ENCODE measurements at regions not wholly inside any gene's neighbourhood (a gene's known extent, or its start where the extent isn't known, plus 50 kb on each side); places are given as distances from the start of the nearest gene placed in this dataset.

GRCh38 chr2:183214680-183215079 lies 90.4 kb downstream of the NUP35 start:
- Histone ChIP-seq H3K27me3 (ENCODE audit: control insufficient read depth, insufficient read depth, low read length) (no peaks in the 10 kb centered on the region), H3K36me3 (replicated peaks; ENCODE audit: control insufficient read depth, insufficient read depth, low read length) (no peaks in the 10 kb centered on the region), H3K4me3 (ENCODE audit: insufficient read depth, low read depth, low read length) (no peak overlapping the region)
- no peak for DNase-seq

- no peak for DNase-seq
- H3K27me3 ChIP-seq (ENCODE audit: control insufficient read depth, insufficient read depth, low read length): no peaks in the 10 kb centered on the region
- H3K4me3 ChIP-seq (ENCODE audit: insufficient read depth, low read depth, low read length): no peak overlapping the region
- no peaks in the 10 kb centered on the region for H3K36me3 ChIP-seq (replicated peaks; ENCODE audit: control insufficient read depth, insufficient read depth, low read length)
Measured at GRCh38 chr2:183215917-183216316, 91.7 kb downstream of the NUP35 start.

- Histone ChIP-seq H3K4me3 (ENCODE audit: insufficient read depth, low read depth, low read length) (no peak overlapping the region), H3K36me3 (replicated peaks; ENCODE audit: control insufficient read depth, insufficient read depth, low read length) (no peaks in the 10 kb centered on the region), H3K27me3 (ENCODE audit: control insufficient read depth, insufficient read depth, low read length) (no peaks in the 10 kb centered on the region)
- no peak for DNase-seq
Measured at GRCh38 chr2:183219888-183220287, 95.6 kb downstream of the NUP35 start.

DNA sequence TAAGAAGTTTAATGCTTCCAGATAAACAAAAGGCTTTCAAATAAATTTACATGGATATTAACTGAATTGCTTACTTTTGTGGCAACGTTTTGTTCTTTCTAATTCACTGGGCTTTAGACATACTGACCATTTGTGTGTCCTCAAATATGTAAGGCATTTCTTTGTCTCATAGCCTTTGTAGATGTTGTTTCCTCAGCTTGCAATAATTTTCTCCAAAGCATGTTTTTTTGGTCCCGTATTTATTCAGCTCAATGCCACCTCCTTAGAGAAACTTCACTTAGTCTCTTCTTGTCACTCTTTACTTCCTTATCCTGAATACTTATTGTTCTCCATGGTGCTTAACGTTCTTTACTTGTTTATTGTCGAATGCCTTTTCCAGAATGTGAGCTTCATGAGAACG lies 98.5 kb downstream of the NUP35 start:
- no peak for DNase-seq
- Histone ChIP-seq H3K4me3 (ENCODE audit: insufficient read depth, low read depth, low read length) (no peak overlapping the region), H3K36me3 (replicated peaks; ENCODE audit: control insufficient read depth, insufficient read depth, low read length) (no peaks in the 10 kb centered on the region), H3K27me3 (ENCODE audit: control insufficient read depth, insufficient read depth, low read length) (no peaks in the 10 kb centered on the region)

DNA sequence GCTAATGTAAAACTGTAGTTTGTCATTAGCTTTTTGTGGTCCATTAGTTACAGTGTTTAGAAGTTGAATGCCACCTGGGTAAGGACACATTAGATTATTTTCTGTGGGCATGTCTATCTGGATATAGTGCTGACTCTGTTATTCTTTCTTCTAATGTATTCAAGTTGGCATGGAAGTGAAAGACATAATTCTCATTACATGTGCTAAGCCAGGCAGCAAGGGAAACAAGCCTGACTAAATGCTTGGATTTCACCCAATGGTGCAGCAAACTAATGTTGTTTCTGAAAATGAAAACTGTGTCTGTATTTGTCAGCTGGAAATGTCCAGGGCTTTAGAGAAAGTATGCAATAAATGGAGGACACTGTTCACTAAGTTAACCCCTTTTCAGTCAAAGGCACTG lies 100.7 kb downstream of the NUP35 start:
- DNase-seq: no peak
- Histone ChIP-seq H3K36me3 (replicated peaks; ENCODE audit: control insufficient read depth, insufficient read depth, low read length) (no peaks in the 10 kb centered on the region), H3K4me3 (ENCODE audit: insufficient read depth, low read depth, low read length) (no peak overlapping the region), H3K27me3 (ENCODE audit: control insufficient read depth, insufficient read depth, low read length) (no peaks in the 10 kb centered on the region)

GRCh38 chr2:183227176-183227575 lies 102.9 kb downstream of the NUP35 start:
- H3K27me3 ChIP-seq (ENCODE audit: control insufficient read depth, insufficient read depth, low read length): no peaks in the 10 kb centered on the region
- no peak for DNase-seq
- H3K36me3 ChIP-seq (replicated peaks; ENCODE audit: control insufficient read depth, insufficient read depth, low read length): no peaks in the 10 kb centered on the region
- H3K4me3 ChIP-seq (ENCODE audit: insufficient read depth, low read depth, low read length): no peak overlapping the region

DNA sequence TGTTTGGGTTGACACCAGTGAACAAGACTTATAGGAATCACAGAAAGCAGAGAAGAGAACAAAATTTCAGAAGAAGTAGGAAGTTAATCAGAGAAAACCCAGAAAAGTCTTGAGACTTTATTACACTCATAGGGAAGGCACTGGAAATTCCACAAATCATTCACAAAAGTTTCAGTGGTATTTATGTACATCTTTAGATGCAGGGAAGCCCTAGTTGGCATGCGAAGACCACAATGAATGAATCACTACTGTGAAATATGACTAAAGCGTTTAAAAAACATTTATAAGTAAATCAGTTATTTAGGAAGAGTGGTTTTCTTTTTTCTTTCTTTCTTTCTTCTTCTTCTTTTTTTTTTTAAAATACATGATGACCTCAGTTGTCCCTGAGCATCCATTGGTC lies 105.1 kb downstream of the NUP35 start:
- Histone ChIP-seq H3K27me3 (ENCODE audit: control insufficient read depth, insufficient read depth, low read length) (no peaks in the 10 kb centered on the region), H3K4me3 (ENCODE audit: insufficient read depth, low read depth, low read length) (no peak overlapping the region), H3K36me3 (replicated peaks; ENCODE audit: control insufficient read depth, insufficient read depth, low read length) (no peaks in the 10 kb centered on the region)
- DNase-seq: no peak

- no peak for DNase-seq
- H3K27me3 ChIP-seq (ENCODE audit: control insufficient read depth, insufficient read depth, low read length): no peaks in the 10 kb centered on the region
- no peak overlapping the region for H3K4me3 ChIP-seq (ENCODE audit: insufficient read depth, low read depth, low read length)
Measured at GRCh38 chr2:183232161-183232865, 108.1 kb downstream of the NUP35 start.

DNA sequence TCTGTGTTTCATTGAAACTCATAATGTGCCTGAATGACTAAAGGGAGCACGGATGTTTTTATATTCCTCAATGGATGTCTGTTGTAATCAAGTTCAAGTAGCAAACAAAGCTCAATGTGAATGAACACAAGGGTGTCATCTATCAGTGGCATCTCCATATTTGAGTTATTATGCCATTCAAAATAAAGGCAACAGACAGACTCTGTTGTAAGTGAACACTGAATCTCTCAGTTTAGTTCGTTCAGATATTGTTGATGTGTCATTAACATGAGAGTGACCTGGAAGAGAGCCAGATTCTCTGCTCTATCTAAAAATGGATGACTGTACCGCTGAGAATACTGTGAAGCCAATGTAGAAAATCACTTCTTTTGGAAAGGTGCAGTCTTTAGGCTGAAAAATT lies 118.7 kb downstream of the NUP35 start:
- Histone ChIP-seq H3K4me3 (ENCODE audit: insufficient read depth, low read depth, low read length) (no peak overlapping the region), H3K36me3 (replicated peaks; ENCODE audit: control insufficient read depth, insufficient read depth, low read length) (no peaks in the 10 kb centered on the region), H3K27me3 (ENCODE audit: control insufficient read depth, insufficient read depth, low read length) (no peaks in the 10 kb centered on the region)
- no peak for DNase-seq

More at GRCh38 chr2:183232161-183232865, 108.1 kb downstream of the NUP35 start:
- no peaks in the 10 kb centered on the region for H3K36me3 ChIP-seq (replicated peaks; ENCODE audit: control insufficient read depth, insufficient read depth, low read length)

- no peak for DNase-seq
- Histone ChIP-seq H3K4me3 (ENCODE audit: insufficient read depth, low read depth, low read length) (no peak overlapping the region), H3K36me3 (replicated peaks; ENCODE audit: control insufficient read depth, insufficient read depth, low read length) (no peaks in the 10 kb centered on the region), H3K27me3 (ENCODE audit: control insufficient read depth, insufficient read depth, low read length) (no peaks in the 10 kb centered on the region)
Measured at GRCh38 chr2:183243758-183244157, 119.5 kb downstream of the NUP35 start.

DNA sequence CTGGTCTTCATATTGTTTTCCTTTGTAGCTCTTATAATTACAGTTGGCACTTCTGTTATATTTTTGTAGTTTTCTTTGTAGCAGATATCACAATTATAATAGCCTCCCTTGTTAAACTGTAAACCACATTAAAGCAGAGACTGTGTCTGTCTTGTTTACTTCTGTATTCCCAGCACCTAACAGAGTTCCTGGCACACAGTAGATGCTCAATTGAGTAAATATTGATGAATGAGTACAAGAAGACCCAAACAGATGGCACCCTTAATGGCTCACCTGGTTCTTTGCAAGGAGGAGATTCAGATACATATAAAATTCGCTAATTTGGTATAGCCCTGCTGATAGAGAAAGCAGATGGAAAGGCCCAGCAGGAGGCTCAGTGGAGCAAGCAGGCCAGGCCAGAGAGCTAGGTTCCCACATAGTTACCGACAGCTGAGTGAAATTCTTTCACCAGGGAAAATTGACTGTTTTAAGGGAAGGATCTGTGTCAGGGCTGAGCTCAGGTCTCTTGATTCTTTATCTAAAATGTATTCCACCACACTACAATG lies 120.1 kb downstream of the NUP35 start:
- DNase-seq: peak; percentile 27
- H3K36me3 ChIP-seq (replicated peaks; ENCODE audit: control insufficient read depth, insufficient read depth, low read length): no peaks in the 10 kb centered on the region
- no peak overlapping the region for H3K4me3 ChIP-seq (ENCODE audit: insufficient read depth, low read depth, low read length)
- no peaks in the 10 kb centered on the region for H3K27me3 ChIP-seq (ENCODE audit: control insufficient read depth, insufficient read depth, low read length)

DNA sequence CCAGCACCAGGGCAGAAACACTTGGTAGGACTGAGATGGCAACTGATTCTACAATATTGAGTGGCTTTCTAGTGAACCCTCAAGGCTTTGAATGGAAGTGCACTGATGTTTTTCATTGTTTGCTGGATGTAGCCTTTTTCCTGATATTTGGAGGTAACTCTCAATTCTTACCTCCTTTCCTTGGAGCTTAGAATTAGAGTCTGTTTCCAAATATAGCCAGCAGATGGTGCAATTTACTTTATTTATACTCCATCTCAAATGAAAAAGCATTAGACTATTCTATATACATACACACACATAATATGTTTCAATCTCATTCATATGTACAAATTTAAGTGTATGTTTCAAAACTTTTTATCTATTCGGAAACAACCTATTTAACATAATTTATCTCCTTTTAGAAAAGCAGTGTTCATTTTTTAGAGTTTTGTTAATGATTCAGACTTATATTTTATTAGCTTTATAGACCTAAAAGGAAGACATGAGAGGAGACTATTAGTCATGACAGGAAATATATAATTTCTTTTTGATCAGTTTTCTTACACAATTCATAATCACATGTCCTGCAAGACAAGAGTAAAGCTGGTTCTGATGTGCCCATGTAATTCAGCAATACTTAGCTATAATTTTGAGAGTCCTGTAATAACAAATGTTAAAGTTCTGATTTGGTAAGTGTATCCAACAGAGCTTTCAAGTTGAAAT lies 124.8 kb downstream of the NUP35 start:
- DNase-seq: peak; percentile 19
- no peak overlapping the region for H3K4me3 ChIP-seq (ENCODE audit: insufficient read depth, low read depth, low read length)
- H3K27me3 ChIP-seq (ENCODE audit: control insufficient read depth, insufficient read depth, low read length): no peaks in the 10 kb centered on the region
- no peaks in the 10 kb centered on the region for H3K36me3 ChIP-seq (replicated peaks; ENCODE audit: control insufficient read depth, insufficient read depth, low read length)

GRCh38 chr2:183250061-183250460 lies 125.8 kb downstream of the NUP35 start:
- no peak for DNase-seq
- Histone ChIP-seq H3K27me3 (ENCODE audit: control insufficient read depth, insufficient read depth, low read length) (no peaks in the 10 kb centered on the region), H3K4me3 (ENCODE audit: insufficient read depth, low read depth, low read length) (no peak overlapping the region), H3K36me3 (replicated peaks; ENCODE audit: control insufficient read depth, insufficient read depth, low read length) (no peaks in the 10 kb centered on the region)

GRCh38 chr2:183250472-183250871 lies 126.2 kb downstream of the NUP35 start:
- H3K4me3 ChIP-seq (ENCODE audit: insufficient read depth, low read depth, low read length): no peak overlapping the region
- no peaks in the 10 kb centered on the region for H3K36me3 ChIP-seq (replicated peaks; ENCODE audit: control insufficient read depth, insufficient read depth, low read length)
- no peak for DNase-seq
- H3K27me3 ChIP-seq (ENCODE audit: control insufficient read depth, insufficient read depth, low read length): no peaks in the 10 kb centered on the region

DNA sequence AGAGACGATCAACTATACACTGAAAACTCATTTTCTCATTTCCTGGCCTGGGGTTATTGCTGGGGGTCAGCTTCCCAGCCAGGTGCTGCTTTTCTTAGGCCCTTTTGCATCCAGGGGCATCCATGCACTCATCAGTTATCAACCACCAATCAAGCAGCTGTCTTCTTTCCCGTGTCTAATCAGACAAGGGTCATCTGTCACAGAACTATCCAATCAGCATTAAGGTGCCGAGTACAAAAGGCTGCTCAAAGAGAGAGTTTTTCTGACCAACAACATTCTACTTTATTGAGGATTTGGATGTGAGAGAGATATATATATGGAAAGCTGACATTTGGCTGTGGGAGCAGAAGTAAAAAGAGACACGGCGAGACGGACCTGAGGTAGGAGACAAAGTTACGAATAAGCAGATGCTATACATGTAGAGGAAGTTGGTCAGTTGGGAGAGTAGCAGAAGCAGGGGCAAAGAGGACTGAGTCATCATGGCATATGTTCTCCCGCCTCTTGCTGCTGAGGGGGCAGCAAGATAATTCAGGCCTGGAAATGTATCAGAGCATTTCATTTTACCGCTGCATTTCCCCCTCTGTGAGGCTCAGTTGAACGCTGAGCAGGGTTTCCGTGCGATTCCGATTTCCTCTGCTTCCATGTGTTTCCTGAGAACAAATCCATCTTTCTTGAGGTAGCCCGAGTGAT lies 129.3 kb downstream of the NUP35 start:
- Histone ChIP-seq H3K27me3 (ENCODE audit: control insufficient read depth, insufficient read depth, low read length) (no peaks in the 10 kb centered on the region), H3K4me3 (ENCODE audit: insufficient read depth, low read depth, low read length) (no peak overlapping the region), H3K36me3 (replicated peaks; ENCODE audit: control insufficient read depth, insufficient read depth, low read length) (no peaks in the 10 kb centered on the region)
- no peak for DNase-seq
